K562 (cell line): ENCODE measurements at regions not wholly inside any gene's neighbourhood (a gene's known extent, or its start where the extent isn't known, plus 50 kb on each side); places are given as distances from the start of the nearest gene placed in this dataset.

Experiments used
- ATAC-seq: fragments of 200-7000 bp; cut with Tn5 transposase; 3 replicates; pipeline ENCODE4 v1.9.1; 2020; ENCODE audit warnings: moderate library complexity
- BruUV-seq: library from RNA; stranded (reverse); fragments of 400-500 nt; replicated peaks from 2 replicates; lab custom pipeline; 2021; lab: Mats Ljungman, UMichigan
- CTCF ChIA-PET: fragments of 300-600 bp; formaldehyde crosslinking; extraction: SDS; loops from one replicate; lab custom pipeline; 2021; ENCODE audit warnings: low intra/inter-chr PET ratio; lab: Yijun Ruan, JAX
- POLR2A ChIA-PET: fragments of 300-600, 350-650 bp; sonication (Branson Sonifier 250); formaldehyde crosslinking; extraction: SDS; loops from one replicate; lab custom pipeline; 2021; ENCODE audit warnings: antibody characterized with exemption, inconsistent platforms; lab: Yijun Ruan, JAX
- DNase-seq, 4 experiments: peaks; one replicate each; pipeline versions ENCODE4 v3.0.0 to v3.0.0-alpha.2; 2011 to 2018; ENCODE audit warnings: low spot score in 3 of 4, mixed read lengths in 3 of 4; ENCODE audit errors: extremely low read depth in 1 of 4
- FAIRE-seq: peaks from 2 replicates; lab custom pipeline; 2011; peaks lifted over from hg19 to GRCh38; lab: Jason Lieb, UNC
- H2AFZ ChIP-seq: 2 replicates; pipeline ENCODE4 v1.6.0; 2011; ENCODE audit warnings: low read depth, low read length, control low read depth, inconsistent platforms
- H3K27ac ChIP-seq: fragments of 200-600 bp; 3 replicates; pipeline ENCODE4 v1.8.0; 2011; ENCODE audit warnings: low read depth, mild to moderate bottlenecking, control low read depth, inconsistent platforms, low read length, moderate library complexity, mixed read lengths; ENCODE audit errors: extremely low read depth
- H3K27me3 ChIP-seq, 2 experiments: fragments of 300-600 bp in 1 of 2; 2 replicates in 1 of 2; 3 replicates in 1 of 2; pipeline versions ENCODE4 v1.6.0 to v1.8.0; 2011; ENCODE audit warnings: inconsistent platforms in 2 of 2, low read length in 2 of 2, mild to moderate bottlenecking in 1 of 2, mixed read lengths in 1 of 2, moderate library complexity in 1 of 2; ENCODE audit not compliant: control insufficient read depth in 2 of 2, insufficient read depth in 2 of 2
- H3K36me3 ChIP-seq: fragments of 300-600 bp; 3 replicates; pipeline ENCODE4 v1.8.0; 2011; ENCODE audit warnings: mild to moderate bottlenecking, low read length, inconsistent platforms; ENCODE audit not compliant: control insufficient read depth, insufficient read depth
- H3K4me1 ChIP-seq, 2 experiments: fragments of 200-600 bp in 1 of 2; replicated peaks in 1 of 2; 2 replicates in 1 of 2; 3 replicates in 1 of 2; pipeline versions ENCODE4 v1.5.1 to v1.8.0; 2011; ENCODE audit warnings: inconsistent platforms in 2 of 2, low read length in 2 of 2, mild to moderate bottlenecking in 1 of 2, mixed read lengths in 1 of 2, moderate library complexity in 1 of 2; ENCODE audit not compliant: control insufficient read depth in 2 of 2, insufficient read depth in 2 of 2
- H3K4me2 ChIP-seq: 2 replicates; pipeline ENCODE4 v1.6.1; 2011; ENCODE audit warnings: low read length, control low read depth, inconsistent platforms, mixed read lengths; ENCODE audit not compliant: insufficient read depth
- H3K4me3 ChIP-seq: fragments of 200-600 bp; sonication (generic), shearing (Covaris generic); 2 replicates; pipeline ENCODE4 v1.5.1; 2016; ENCODE audit warnings: control low read depth, inconsistent platforms
- H3K79me2 ChIP-seq: fragments of 200-600 bp; 3 replicates; pipeline ENCODE4 v1.8.0; 2011; ENCODE audit warnings: low read length, inconsistent platforms; ENCODE audit not compliant: control insufficient read depth, insufficient read depth
- H3K9ac ChIP-seq, 2 experiments: 2 replicates each; pipeline versions ENCODE4 v1.6.0 to v1.6.1; 2011; ENCODE audit warnings: low read depth in 2 of 2, low read length in 2 of 2, control low read depth in 1 of 2, inconsistent platforms in 1 of 2, mild to moderate bottlenecking in 1 of 2, mixed read lengths in 1 of 2; ENCODE audit not compliant: insufficient read depth in 1 of 2
- H3K9me1 ChIP-seq: one replicate; pipeline ENCODE4 v1.6.0; 2011; ENCODE audit warnings: inconsistent platforms, mild to moderate bottlenecking, low read length, moderate library complexity; ENCODE audit not compliant: control insufficient read depth, insufficient read depth
- H3K9me3 ChIP-seq: replicated peaks from 2 replicates; pipeline ENCODE4 v1.5.1; 2011; ENCODE audit warnings: low read depth, low read length, inconsistent platforms; ENCODE audit not compliant: control insufficient read depth, insufficient read depth
- H4K20me1 ChIP-seq: replicated peaks from 2 replicates; pipeline ENCODE4 v1.6.1; 2011; ENCODE audit warnings: low read length, inconsistent platforms, mixed read lengths; ENCODE audit not compliant: control insufficient read depth, insufficient read depth
- AFF1 ChIP-seq, 2 experiments: fragments of 450-650 bp; IDR thresholded peaks; 2 replicates each; pipeline ENCODE4 v1.6.1; 2018; ENCODE audit warnings: mild to moderate bottlenecking in 2 of 2, low read depth in 1 of 2; ENCODE audit not compliant: partially characterized antibody in 2 of 2
- E2F5 ChIP-seq: sonication (generic); formaldehyde crosslinking; IDR thresholded peaks from 2 replicates; pipeline ENCODE4 v1.8.0; 2022; ENCODE audit warnings: mild to moderate bottlenecking, missing genetic modification reagents
- POLR3A ChIP-seq: IDR thresholded peaks from 2 replicates; pipeline ENCODE4 v1.6.1; 2011; ENCODE audit warnings: borderline replicate concordance, mild to moderate bottlenecking, moderate library complexity; ENCODE audit not compliant: insufficient read length, insufficient read depth; ENCODE audit errors: extremely low read depth
- PRDM10 ChIP-seq: fragments of 450-650 bp; IDR thresholded peaks from 2 replicates; pipeline ENCODE4 v1.6.1; 2018; ENCODE audit not compliant: partially characterized antibody
- TAF9B ChIP-seq: fragments of 450-650 bp; IDR thresholded peaks from 2 replicates; pipeline ENCODE4 v1.6.1; 2018; ENCODE audit warnings: mild to moderate bottlenecking; ENCODE audit not compliant: partially characterized antibody
- TGIF2 ChIP-seq: sonication (generic); formaldehyde crosslinking; IDR thresholded peaks from 2 replicates; pipeline ENCODE4 v1.8.1; 2022; ENCODE audit warnings: mild to moderate bottlenecking, missing genetic modification reagents, moderate library complexity
- ZC3H8 ChIP-seq: fragments of 450-650 bp; IDR thresholded peaks from 2 replicates; pipeline ENCODE4 v1.6.1; 2017
- ZNF217 ChIP-seq: sonication (generic); formaldehyde crosslinking; IDR thresholded peaks from 2 replicates; pipeline ENCODE4 v1.8.0; 2022; ENCODE audit warnings: mild to moderate bottlenecking, missing genetic modification reagents
- WGBS: fragments of 100-300 bp; shearing (Covaris generic); methylation state at CpG from one replicate; pipeline ENCODE4 v1.1.6; 2016; ENCODE audit warnings: low coverage, mixed read lengths; ENCODE audit not compliant: insufficient coverage; ENCODE audit errors: missing lambda C conversion rate; 5-methylcytosine and 5-hydroxymethylcytosine counted together
- in situ Hi-C: fragments of 300-500 bp; cut with MboI; formaldehyde crosslinking; loops from 4 replicates; pipeline ENCODE4 v1.15.0; 2018; ENCODE audit warnings: inconsistent platforms, mixed read lengths
- intact Hi-C: fragments of 100-400 bp; cut with micrococcal nuclease; formaldehyde crosslinking; loops from 2 replicates; pipeline ENCODE4 v1.14.2; 2022

- in situ Hi-C loops, result no loop called here
- intact Hi-C loops, result no loop called here
- Histone ChIP-seq H3K4me1 (no peaks in the 10 kb centered on the region), H3K9ac (no peak overlapping the region), H2AFZ (no peak overlapping the region), H3K36me3 (no peaks in the 10 kb centered on the region), H4K20me1 (no peaks in the 10 kb centered on the region), H3K27ac (no peak overlapping the region), H3K79me2 (no peaks in the 10 kb centered on the region), H3K9me1 (no peaks in the 10 kb centered on the region), H3K4me2 (no peak overlapping the region), H3K9me3 (no peaks in the 10 kb centered on the region), H3K4me3 (no peak overlapping the region)
- ATAC-seq (no peak), FAIRE-seq (no peak), DNase-seq (no peak)
- ChIA-PET POLR2A (interaction anchor here (1.7 kb wide), 1 partner anchor 16 kb away, joined by 5 read pairs; no protein-coding TSS in a partner anchor), CTCF (no interaction called here)
- 0% methylated on average over 2 of the region's 2 CpGs for WGBS
- BruUV-seq, result no TSS peak
- TF ChIP-seq PRDM10 (no peak), ZNF217 (CRISPR knock-in tag) (no peak), ZC3H8 (no peak), TAF9B (no peak), TGIF2 (CRISPR knock-in tag) (no peak), AFF1 (IDR thresholded peaks at IDR 0.05; ENCODE audit: low read depth in 1 of 2, partially characterized antibody in 2 of 2) (no peak), POLR3A (no peak), E2F5 (CRISPR knock-in tag) (no peak)
- TF ChIP-seq, all 486 proteins: peak for 0
- no peaks in the 10 kb centered on the region for H3K27me3 ChIP-seq
Measured at GRCh38 chr1:55885619-55886018, 670.5 kb upstream of the USP24 start.
